CD14-positive monocyte (primary cell): ENCODE measurements at regions not wholly inside any gene's neighbourhood (a gene's known extent, or its start where the extent isn't known, plus 50 kb on each side); places are given as distances from the start of the nearest gene placed in this dataset.

ENCODE experiments used
- DNase-seq, 3 donors: peaks; one replicate each; pipeline ENCODE4 v3.0.0-alpha.2; 2011 to 2022
- H2AFZ ChIP-seq: 2 replicates; pipeline ENCODE4 v1.6.0; 2012; ENCODE audit warnings: mild to moderate bottlenecking, low read depth, low read length, inconsistent platforms; ENCODE audit not compliant: insufficient read depth, poor library complexity, severe bottlenecking
- H3K27ac ChIP-seq, 2 donors: 1 replicate in 1 of 2; 2 replicates in 1 of 2; pipeline ENCODE4 v1.5.1; 2012 to 2013; ENCODE audit warnings: low read length in 2 of 2, control low read depth in 1 of 2, inconsistent platforms in 1 of 2, low read depth in 1 of 2, mild to moderate bottlenecking in 1 of 2
- H3K27me3 ChIP-seq, 2 donors: one replicate each; pipeline versions ENCODE4 v1.6.0 to v1.6.1; 2011 to 2013; ENCODE audit warnings: low read length in 2 of 2; ENCODE audit not compliant: control insufficient read depth in 2 of 2, insufficient read depth in 2 of 2
- H3K36me3 ChIP-seq, 2 donors: replicated peaks in 1 of 2; 1 replicate in 1 of 2; 2 replicates in 1 of 2; pipeline versions ENCODE4 v1.5.1 to v1.6.1; 2012 to 2013; ENCODE audit warnings: low read length in 2 of 2, control low read depth in 1 of 2, inconsistent platforms in 1 of 2, mild to moderate bottlenecking in 1 of 2; ENCODE audit not compliant: insufficient read depth in 2 of 2, control insufficient read depth in 1 of 2
- H3K4me1 ChIP-seq, 2 donors: 1 replicate in 1 of 2; 2 replicates in 1 of 2; pipeline versions ENCODE4 v1.5.1 to v1.6.1; 2012 to 2013; ENCODE audit warnings: low read length in 2 of 2, control low read depth in 1 of 2, inconsistent platforms in 1 of 2, mild to moderate bottlenecking in 1 of 2, moderate library complexity in 1 of 2; ENCODE audit not compliant: insufficient read depth in 2 of 2, control insufficient read depth in 1 of 2
- H3K4me2 ChIP-seq: replicated peaks from 2 replicates; pipeline ENCODE3; 2012; ENCODE audit warnings: low read length, moderate library complexity, mild to moderate bottlenecking; ENCODE audit not compliant: poor library complexity, severe bottlenecking; ENCODE audit errors: extremely low read depth
- H3K4me3 ChIP-seq, 3 experiments: fragments of 200-600 bp in 1 of 3; sonication (generic) in 1 of 3; replicated peaks in 1 of 3; 1 replicate in 2 of 3; 2 replicates in 1 of 3; pipeline ENCODE4 v1.5.1; 2011 to 2013; ENCODE audit warnings: low read length in 3 of 3, mild to moderate bottlenecking in 3 of 3, control low read depth in 2 of 3, low read depth in 2 of 3, inconsistent platforms in 1 of 3, moderate library complexity in 1 of 3
- H3K79me2 ChIP-seq: 2 replicates; pipeline ENCODE4 v1.6.0; 2012; ENCODE audit warnings: mild to moderate bottlenecking, control low read depth, inconsistent platforms, low read length, moderate library complexity; ENCODE audit not compliant: insufficient read depth
- H3K9ac ChIP-seq: 2 replicates; pipeline ENCODE4 v1.6.0; 2017; ENCODE audit warnings: low read length, mild to moderate bottlenecking; ENCODE audit not compliant: insufficient read depth, poor library complexity, severe bottlenecking
- H3K9me3 ChIP-seq, 2 donors: replicated peaks in 1 of 2; 1 replicate in 1 of 2; 2 replicates in 1 of 2; pipeline versions ENCODE4 v1.5.1 to v1.6.1; 2012 to 2013; ENCODE audit warnings: low read length in 2 of 2, control low read depth in 1 of 2; ENCODE audit not compliant: control insufficient read depth in 1 of 2, insufficient read depth in 1 of 2
- H4K20me1 ChIP-seq: 2 replicates; pipeline ENCODE4 v1.6.0; 2012; ENCODE audit warnings: mild to moderate bottlenecking, low read length, control low read depth, moderate library complexity; ENCODE audit not compliant: insufficient read depth
- H3K27ac Mint-ChIP-seq, 7 donors: one replicate each; pipeline ENCODE4 v1.8.0; 2020; ENCODE audit warnings: mild to moderate bottlenecking in 7 of 7, mixed read lengths in 7 of 7, moderate library complexity in 6 of 7, inconsistent platforms in 2 of 7
- H3K27me3 Mint-ChIP-seq, 3 donors: one replicate each; pipeline ENCODE4 v1.8.0; 2021 to 2022; ENCODE audit warnings: low read depth in 3 of 3, mild to moderate bottlenecking in 3 of 3, mixed read lengths in 3 of 3, moderate library complexity in 3 of 3, inconsistent platforms in 1 of 3
- H3K36me3 Mint-ChIP-seq, 2 donors: one replicate each; pipeline ENCODE4 v1.8.0; 2020; ENCODE audit warnings: mixed read lengths in 2 of 2, inconsistent platforms in 1 of 2, mild to moderate bottlenecking in 1 of 2
- H3K4me1 Mint-ChIP-seq: one replicate; pipeline ENCODE4 v1.8.0; 2020; ENCODE audit warnings: mild to moderate bottlenecking, mixed read lengths
- H3K4me3 Mint-ChIP-seq, 2 donors: one replicate each; pipeline ENCODE4 v1.8.0; 2020; ENCODE audit warnings: mild to moderate bottlenecking in 2 of 2, mixed read lengths in 2 of 2, moderate library complexity in 1 of 2
- H3K9me3 Mint-ChIP-seq, 7 donors: one replicate each; pipeline ENCODE4 v1.8.0; 2020 to 2022; ENCODE audit warnings: mixed read lengths in 7 of 7, mild to moderate bottlenecking in 6 of 7, moderate library complexity in 6 of 7, inconsistent platforms in 2 of 7
- CTCF ChIP-seq: fragments of 200-600 bp; IDR thresholded peaks from one replicate; pipeline ENCODE4 v1.8.0; 2022; ENCODE audit warnings: antibody characterized with exemption, mild to moderate bottlenecking
- WGBS: methylation state at CpG from one replicate; pipeline ENCODE4 v1.1.5; 2013; ENCODE audit warnings: missing lambda C conversion rate; ENCODE audit not compliant: insufficient coverage; 5-methylcytosine and 5-hydroxymethylcytosine counted together
- intact Hi-C, 2 donors: fragments of 100-400 bp; cut with micrococcal nuclease; formaldehyde crosslinking; loops; one replicate each; pipeline versions ENCODE4 v1.15.0 to v1.15.1; 2023

- no peak for TF ChIP-seq CTCF
- no peak overlapping the region for H3K27ac ChIP-seq
- no peaks in the 10 kb centered on the region for H3K36me3 Mint-ChIP-seq
- H4K20me1 ChIP-seq: no peaks in the 10 kb centered on the region
- H2AFZ ChIP-seq: no peak overlapping the region
- H3K4me1 ChIP-seq: no peaks in the 10 kb centered on the region
- H3K4me3 ChIP-seq: no peak overlapping the region
- no peak overlapping the region for H3K27ac Mint-ChIP-seq
- DNase-seq: no peak
- 52% methylated on average over 3 of the region's 3 CpGs for WGBS
- H3K36me3 ChIP-seq: no peaks in the 10 kb centered on the region
- H3K27me3 Mint-ChIP-seq: peaks cover 0 to 2% (median 0%) of the 10 kb centered on the region in 3 donors
- peaks cover 53 to 83% of the 10 kb centered on the region in 2 donors for H3K9me3 ChIP-seq
- H3K9ac ChIP-seq: no peak overlapping the region
- no peaks in the 10 kb centered on the region for H3K4me1 Mint-ChIP-seq
- H3K9me3 Mint-ChIP-seq: peaks cover 16 to 61% (median 46%) of the 10 kb centered on the region in 7 donors
- intact Hi-C loops: no loop called here
- no peak overlapping the region for H3K4me2 ChIP-seq
- no peaks in the 10 kb centered on the region for H3K27me3 ChIP-seq
- no peaks in the 10 kb centered on the region for H3K79me2 ChIP-seq
- H3K4me3 Mint-ChIP-seq: no peak overlapping the region
Observed at GRCh38 chr19:27716922-27717321, 1496.0 kb downstream of the UQCRFS1 start.

DNA sequence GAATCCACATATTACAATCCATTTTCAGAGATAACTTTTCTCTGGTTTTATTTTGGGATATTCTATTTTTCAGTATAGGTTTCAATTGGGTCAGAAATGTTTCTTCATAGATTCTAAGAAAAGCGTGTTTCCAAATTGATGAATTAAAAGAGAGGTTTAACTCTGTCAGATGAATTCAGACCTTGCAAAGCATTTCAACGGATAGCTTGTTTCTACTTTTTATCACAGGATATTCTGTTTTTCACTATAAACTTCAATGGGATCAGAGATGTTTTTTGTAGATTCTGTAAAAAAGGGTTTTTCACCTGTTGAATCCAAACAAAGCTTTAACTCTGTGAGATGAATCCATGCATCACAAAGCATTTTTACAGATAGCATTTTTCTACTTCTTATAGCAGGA is 1498.1 kb downstream of the UQCRFS1 start:
- no peaks in the 10 kb centered on the region for H3K4me1 Mint-ChIP-seq
- no peaks in the 10 kb centered on the region for H3K27me3 ChIP-seq
- H3K27me3 Mint-ChIP-seq: peaks cover 0 to 2% (median 0%) of the 10 kb centered on the region in 3 donors
- no peak for DNase-seq
- no peaks in the 10 kb centered on the region for H3K36me3 ChIP-seq
- no peak overlapping the region for H3K9ac ChIP-seq
- H3K27ac Mint-ChIP-seq: no peak overlapping the region
- H4K20me1 ChIP-seq: no peaks in the 10 kb centered on the region
- no peak overlapping the region for H3K4me3 ChIP-seq
- H2AFZ ChIP-seq: no peak overlapping the region
- no peaks in the 10 kb centered on the region for H3K79me2 ChIP-seq
- H3K9me3 Mint-ChIP-seq: peaks cover 18 to 60% (median 43%) of the 10 kb centered on the region in 7 donors
- no peak overlapping the region for H3K27ac ChIP-seq
- peaks cover 57 to 83% of the 10 kb centered on the region in 2 donors for H3K9me3 ChIP-seq
- intact Hi-C loops: no loop called here
- H3K4me3 Mint-ChIP-seq: no peak overlapping the region
- no peaks in the 10 kb centered on the region for H3K4me1 ChIP-seq
- no CpG with 5 or more reads among the region's 2 CpGs for WGBS
- H3K4me2 ChIP-seq: no peak overlapping the region
- no peaks in the 10 kb centered on the region for H3K36me3 Mint-ChIP-seq
- no peak for TF ChIP-seq CTCF
